K562 (cell line): ENCODE measurements at regions not wholly inside any gene's neighbourhood (a gene's known extent, or its start where the extent isn't known, plus 50 kb on each side); places are given as distances from the start of the nearest gene placed in this dataset.

Experiments
- ATAC-seq: fragments of 200-7000 bp; cut with Tn5 transposase; 3 replicates; pipeline ENCODE4 v1.9.1; 2020; ENCODE audit warnings: moderate library complexity
- BruUV-seq: library from RNA; stranded (reverse); fragments of 400-500 nt; replicated peaks from 2 replicates; lab custom pipeline; 2021; lab: Mats Ljungman, UMichigan
- CTCF ChIA-PET: fragments of 300-600 bp; formaldehyde crosslinking; extraction: SDS; loops from one replicate; lab custom pipeline; 2021; ENCODE audit warnings: low intra/inter-chr PET ratio; lab: Yijun Ruan, JAX
- POLR2A ChIA-PET: fragments of 300-600, 350-650 bp; sonication (Branson Sonifier 250); formaldehyde crosslinking; extraction: SDS; loops from one replicate; lab custom pipeline; 2021; ENCODE audit warnings: antibody characterized with exemption, inconsistent platforms; lab: Yijun Ruan, JAX
- DNase-seq, 4 experiments: peaks; one replicate each; pipeline versions ENCODE4 v3.0.0 to v3.0.0-alpha.2; 2011 to 2018; ENCODE audit warnings: low spot score in 3 of 4, mixed read lengths in 3 of 4; ENCODE audit errors: extremely low read depth in 1 of 4
- FAIRE-seq: peaks from 2 replicates; lab custom pipeline; 2011; peaks lifted over from hg19 to GRCh38; lab: Jason Lieb, UNC
- H2AFZ ChIP-seq: 2 replicates; pipeline ENCODE4 v1.6.0; 2011; ENCODE audit warnings: low read depth, low read length, control low read depth, inconsistent platforms
- H3K27ac ChIP-seq: fragments of 200-600 bp; 3 replicates; pipeline ENCODE4 v1.8.0; 2011; ENCODE audit warnings: low read depth, mild to moderate bottlenecking, control low read depth, inconsistent platforms, low read length, moderate library complexity, mixed read lengths; ENCODE audit errors: extremely low read depth
- H3K27me3 ChIP-seq, 2 experiments: fragments of 300-600 bp in 1 of 2; 2 replicates in 1 of 2; 3 replicates in 1 of 2; pipeline versions ENCODE4 v1.6.0 to v1.8.0; 2011; ENCODE audit warnings: inconsistent platforms in 2 of 2, low read length in 2 of 2, mild to moderate bottlenecking in 1 of 2, mixed read lengths in 1 of 2, moderate library complexity in 1 of 2; ENCODE audit not compliant: control insufficient read depth in 2 of 2, insufficient read depth in 2 of 2
- H3K36me3 ChIP-seq: fragments of 300-600 bp; 3 replicates; pipeline ENCODE4 v1.8.0; 2011; ENCODE audit warnings: mild to moderate bottlenecking, low read length, inconsistent platforms; ENCODE audit not compliant: control insufficient read depth, insufficient read depth
- H3K4me1 ChIP-seq, 2 experiments: fragments of 200-600 bp in 1 of 2; replicated peaks in 1 of 2; 2 replicates in 1 of 2; 3 replicates in 1 of 2; pipeline versions ENCODE4 v1.5.1 to v1.8.0; 2011; ENCODE audit warnings: inconsistent platforms in 2 of 2, low read length in 2 of 2, mild to moderate bottlenecking in 1 of 2, mixed read lengths in 1 of 2, moderate library complexity in 1 of 2; ENCODE audit not compliant: control insufficient read depth in 2 of 2, insufficient read depth in 2 of 2
- H3K4me2 ChIP-seq: 2 replicates; pipeline ENCODE4 v1.6.1; 2011; ENCODE audit warnings: low read length, control low read depth, inconsistent platforms, mixed read lengths; ENCODE audit not compliant: insufficient read depth
- H3K4me3 ChIP-seq: fragments of 200-600 bp; sonication (generic), shearing (Covaris generic); 2 replicates; pipeline ENCODE4 v1.5.1; 2016; ENCODE audit warnings: control low read depth, inconsistent platforms
- H3K79me2 ChIP-seq: fragments of 200-600 bp; 3 replicates; pipeline ENCODE4 v1.8.0; 2011; ENCODE audit warnings: low read length, inconsistent platforms; ENCODE audit not compliant: control insufficient read depth, insufficient read depth
- H3K9ac ChIP-seq, 2 experiments: 2 replicates each; pipeline versions ENCODE4 v1.6.0 to v1.6.1; 2011; ENCODE audit warnings: low read depth in 2 of 2, low read length in 2 of 2, control low read depth in 1 of 2, inconsistent platforms in 1 of 2, mild to moderate bottlenecking in 1 of 2, mixed read lengths in 1 of 2; ENCODE audit not compliant: insufficient read depth in 1 of 2
- H3K9me1 ChIP-seq: one replicate; pipeline ENCODE4 v1.6.0; 2011; ENCODE audit warnings: inconsistent platforms, mild to moderate bottlenecking, low read length, moderate library complexity; ENCODE audit not compliant: control insufficient read depth, insufficient read depth
- H3K9me3 ChIP-seq: replicated peaks from 2 replicates; pipeline ENCODE4 v1.5.1; 2011; ENCODE audit warnings: low read depth, low read length, inconsistent platforms; ENCODE audit not compliant: control insufficient read depth, insufficient read depth
- H4K20me1 ChIP-seq: replicated peaks from 2 replicates; pipeline ENCODE4 v1.6.1; 2011; ENCODE audit warnings: low read length, inconsistent platforms, mixed read lengths; ENCODE audit not compliant: control insufficient read depth, insufficient read depth
- CC2D1A ChIP-seq: fragments of 450-650 bp; IDR thresholded peaks from 2 replicates; pipeline ENCODE4 v1.6.1; 2017; ENCODE audit warnings: mild to moderate bottlenecking
- CHD2 ChIP-seq: IDR thresholded peaks from 2 replicates; pipeline ENCODE4 v1.6.1; 2011; ENCODE audit warnings: low read depth, low read length
- CTBP1 ChIP-seq: fragments of 450-650 bp; IDR thresholded peaks from 2 replicates; pipeline ENCODE4 v1.6.1; 2016; ENCODE audit warnings: borderline replicate concordance
- DPF2 ChIP-seq: fragments of 450-650 bp; IDR thresholded peaks from 2 replicates; pipeline ENCODE4 v1.6.1; 2016
- FOXP1 ChIP-seq: sonication (generic); formaldehyde crosslinking; IDR thresholded peaks from 2 replicates; pipeline ENCODE4 v1.8.0; 2022; ENCODE audit warnings: mild to moderate bottlenecking, missing genetic modification reagents
- MEIS2 ChIP-seq: fragments of 450-650 bp; IDR thresholded peaks from 2 replicates; pipeline ENCODE4 v1.6.1; 2014; ENCODE audit warnings: mild to moderate bottlenecking; ENCODE audit not compliant: partially characterized antibody
- RBM39 ChIP-seq: fragments of 200-400 bp; formaldehyde crosslinking; optimal IDR thresholded peaks from 2 replicates; pipeline ENCODE3; 2018; ENCODE audit warnings: low read depth, low read length
- SETDB1 ChIP-seq: IDR thresholded peaks from one replicate; pipeline ENCODE4 v1.6.1; 2012; ENCODE audit warnings: low read length, control low read depth, inconsistent platforms
- SRSF1 ChIP-seq: fragments of 200-400 bp; formaldehyde crosslinking; IDR thresholded peaks from 2 replicates; pipeline ENCODE4 v1.6.1; 2017; ENCODE audit warnings: mild to moderate bottlenecking, low read depth, low read length, moderate library complexity
- ZNF12 ChIP-seq: sonication (generic); formaldehyde crosslinking; IDR thresholded peaks from 2 replicates; pipeline ENCODE4 v1.4.0; 2020; ENCODE audit warnings: mild to moderate bottlenecking, missing genetic modification reagents
- ZNF217 ChIP-seq: sonication (generic); formaldehyde crosslinking; IDR thresholded peaks from 2 replicates; pipeline ENCODE4 v1.8.0; 2022; ENCODE audit warnings: mild to moderate bottlenecking, missing genetic modification reagents
- ZNF232 ChIP-seq: sonication (generic); formaldehyde crosslinking; IDR thresholded peaks from 2 replicates; pipeline ENCODE4 v1.8.0; 2022; ENCODE audit warnings: mild to moderate bottlenecking, missing genetic modification reagents
- ZNF324 ChIP-seq: fragments of 250-450 bp; sonication (Bioruptor Pico); IDR thresholded peaks from 2 replicates; pipeline ENCODE4 v1.4.0; 2020; ENCODE audit warnings: mild to moderate bottlenecking
- ZNF586 ChIP-seq: fragments of 450-650 bp; formaldehyde crosslinking; conservative IDR thresholded peaks from 2 replicates; pipeline ENCODE4 v1.4.0; 2020; ENCODE audit warnings: mild to moderate bottlenecking, moderate library complexity
- ZNF780A ChIP-seq: fragments of 250-450 bp; sonication (Bioruptor Pico); IDR thresholded peaks from 2 replicates; pipeline ENCODE4 v1.5.0; 2021; ENCODE audit warnings: mild to moderate bottlenecking
- WGBS: fragments of 100-300 bp; shearing (Covaris generic); methylation state at CpG from one replicate; pipeline ENCODE4 v1.1.6; 2016; ENCODE audit warnings: low coverage, mixed read lengths; ENCODE audit not compliant: insufficient coverage; ENCODE audit errors: missing lambda C conversion rate; 5-methylcytosine and 5-hydroxymethylcytosine counted together
- in situ Hi-C: fragments of 300-500 bp; cut with MboI; formaldehyde crosslinking; loops from 4 replicates; pipeline ENCODE4 v1.15.0; 2018; ENCODE audit warnings: inconsistent platforms, mixed read lengths
- intact Hi-C: fragments of 100-400 bp; cut with micrococcal nuclease; formaldehyde crosslinking; loops from 2 replicates; pipeline ENCODE4 v1.14.2; 2022
- TF ChIP-seq, protein P1 (sequence below), 2 experiments: fragments of 250-450 bp in 1 of 2; fragments of 450-650 bp in 1 of 2; sonication (Bioruptor Pico) in 1 of 2; IDR thresholded peaks; 2 replicates each; pipeline versions ENCODE4 v1.6.1 to v1.8.0; 2016 to 2021; ENCODE audit warnings: mild to moderate bottlenecking in 2 of 2, moderate library complexity in 2 of 2, missing compliant biosample characterization in 1 of 2, missing genetic modification characterization in 1 of 2
- TF ChIP-seq, protein P2 (sequence below), 2 experiments: fragments of 450-650 bp in 1 of 2; sonication (generic) in 1 of 2; formaldehyde crosslinking in 1 of 2; IDR thresholded peaks; 2 replicates each; pipeline versions ENCODE4 v1.7.1 to v1.9.0; 2016 to 2022; ENCODE audit warnings: inconsistent platforms in 1 of 2, mild to moderate bottlenecking in 1 of 2, missing genetic modification reagents in 1 of 2

DNA sequence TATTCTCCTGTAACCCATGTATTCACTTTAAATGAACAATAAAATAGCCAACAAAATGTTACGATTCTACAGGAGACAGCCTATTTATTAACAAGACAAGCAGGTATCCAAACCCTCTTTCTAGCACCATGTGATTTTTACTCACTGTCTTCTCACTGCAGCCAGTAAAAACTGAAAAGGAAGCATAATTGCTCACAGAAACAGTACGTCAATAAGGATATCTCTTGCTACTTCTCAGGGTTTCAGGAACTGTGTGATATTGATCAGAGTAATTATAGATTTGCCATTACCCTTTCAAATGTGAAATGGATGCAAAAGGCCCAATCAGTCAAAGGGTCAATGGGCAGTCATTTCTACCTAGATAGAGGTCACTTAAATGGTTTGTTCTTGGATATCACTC lies 1473.8 kb upstream of the DDX18 start:
- intact Hi-C loops = no loop called here
- in situ Hi-C loops = no loop called here
- TF ChIP-seq SRSF1 (no peak), SETDB1 (no peak), ZNF324 (no peak), MEIS2 (no peak), CTBP1 (no peak), DPF2 (no peak), RBM39 (no peak), ZNF780A (no peak), ZNF232 (CRISPR knock-in tag) (no peak), CHD2 (no peak), FOXP1 (CRISPR knock-in tag) (no peak), ZNF12 (no peak), ZNF586 (CRISPR knock-in tag) (no peak), CC2D1A (no peak), ZNF217 (CRISPR knock-in tag) (no peak)
- TF ChIP-seq, protein P1, sequence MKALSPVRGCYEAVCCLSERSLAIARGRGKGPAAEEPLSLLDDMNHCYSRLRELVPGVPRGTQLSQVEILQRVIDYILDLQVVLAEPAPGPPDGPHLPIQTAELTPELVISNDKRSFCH (CRISPR knock-in tag; IDR thresholded peaks at IDR 0.05) = no peak
- TF ChIP-seq, protein P1 (tag; IDR thresholded peaks at IDR 0.05) = no peak
- TF ChIP-seq, protein P2, sequence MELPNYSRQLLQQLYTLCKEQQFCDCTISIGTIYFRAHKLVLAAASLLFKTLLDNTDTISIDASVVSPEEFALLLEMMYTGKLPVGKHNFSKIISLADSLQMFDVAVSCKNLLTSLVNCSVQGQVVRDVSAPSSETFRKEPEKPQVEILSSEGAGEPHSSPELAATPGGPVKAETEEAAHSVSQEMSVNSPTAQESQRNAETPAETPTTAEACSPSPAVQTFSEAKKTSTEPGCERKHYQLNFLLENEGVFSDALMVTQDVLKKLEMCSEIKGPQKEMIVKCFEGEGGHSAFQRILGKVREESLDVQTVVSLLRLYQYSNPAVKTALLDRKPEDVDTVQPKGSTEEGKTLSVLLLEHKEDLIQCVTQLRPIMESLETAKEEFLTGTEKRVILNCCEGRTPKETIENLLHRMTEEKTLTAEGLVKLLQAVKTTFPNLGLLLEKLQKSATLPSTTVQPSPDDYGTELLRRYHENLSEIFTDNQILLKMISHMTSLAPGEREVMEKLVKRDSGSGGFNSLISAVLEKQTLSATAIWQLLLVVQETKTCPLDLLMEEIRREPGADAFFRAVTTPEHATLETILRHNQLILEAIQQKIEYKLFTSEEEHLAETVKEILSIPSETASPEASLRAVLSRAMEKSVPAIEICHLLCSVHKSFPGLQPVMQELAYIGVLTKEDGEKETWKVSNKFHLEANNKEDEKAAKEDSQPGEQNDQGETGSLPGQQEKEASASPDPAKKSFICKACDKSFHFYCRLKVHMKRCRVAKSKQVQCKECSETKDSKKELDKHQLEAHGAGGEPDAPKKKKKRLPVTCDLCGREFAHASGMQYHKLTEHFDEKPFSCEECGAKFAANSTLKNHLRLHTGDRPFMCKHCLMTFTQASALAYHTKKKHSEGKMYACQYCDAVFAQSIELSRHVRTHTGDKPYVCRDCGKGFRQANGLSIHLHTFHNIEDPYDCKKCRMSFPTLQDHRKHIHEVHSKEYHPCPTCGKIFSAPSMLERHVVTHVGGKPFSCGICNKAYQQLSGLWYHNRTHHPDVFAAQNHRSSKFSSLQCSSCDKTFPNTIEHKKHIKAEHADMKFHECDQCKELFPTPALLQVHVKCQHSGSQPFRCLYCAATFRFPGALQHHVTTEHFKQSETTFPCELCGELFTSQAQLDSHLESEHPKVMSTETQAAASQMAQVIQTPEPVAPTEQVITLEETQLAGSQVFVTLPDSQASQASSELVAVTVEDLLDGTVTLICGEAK (IDR thresholded peaks at IDR 0.05) = no peak
- TF ChIP-seq, protein P2 (CRISPR knock-in tag; IDR thresholded peaks at IDR 0.05) = no peak

More for the DNA sequence above, 1473.8 kb upstream of the DDX18 start:
- BruUV-seq = no TSS peak
- Histone ChIP-seq H3K4me1 (no peaks in the 10 kb centered on the region), H3K4me3 (no peak overlapping the region), H3K4me2 (no peak overlapping the region), H3K36me3 (no peaks in the 10 kb centered on the region), H3K9me3 (0 out of 2 replicates have a peak, but pooled peaks cover 1% of the 10 kb centered on the region), H3K79me2 (no peaks in the 10 kb centered on the region), H3K27me3 (no peaks in the 10 kb centered on the region), H3K9me1 (no peaks in the 10 kb centered on the region), H2AFZ (no peak overlapping the region), H3K27ac (no peak overlapping the region), H3K9ac (no peak overlapping the region), H4K20me1 (no peaks in the 10 kb centered on the region)
- WGBS = 0% methylated on average over 2 of the region's 2 CpGs
- no peak for FAIRE-seq
- CTCF ChIA-PET = no interaction called here
- DNase-seq = no peak
- no peak for ATAC-seq
- POLR2A ChIA-PET = no interaction called here
